GM18861 (cell line): ENCODE measurements at regions not wholly inside any gene's neighbourhood (a gene's known extent, or its start where the extent isn't known, plus 50 kb on each side); places are given as distances from the start of the nearest gene placed in this dataset.

ENCODE experiments used
- ATAC-seq: cut with Tn5 transposase; IDR thresholded peaks from one replicate; pipeline ENCODE4 v1.9.1; 2021; ENCODE audit not compliant: unreplicated experiment

DNA sequence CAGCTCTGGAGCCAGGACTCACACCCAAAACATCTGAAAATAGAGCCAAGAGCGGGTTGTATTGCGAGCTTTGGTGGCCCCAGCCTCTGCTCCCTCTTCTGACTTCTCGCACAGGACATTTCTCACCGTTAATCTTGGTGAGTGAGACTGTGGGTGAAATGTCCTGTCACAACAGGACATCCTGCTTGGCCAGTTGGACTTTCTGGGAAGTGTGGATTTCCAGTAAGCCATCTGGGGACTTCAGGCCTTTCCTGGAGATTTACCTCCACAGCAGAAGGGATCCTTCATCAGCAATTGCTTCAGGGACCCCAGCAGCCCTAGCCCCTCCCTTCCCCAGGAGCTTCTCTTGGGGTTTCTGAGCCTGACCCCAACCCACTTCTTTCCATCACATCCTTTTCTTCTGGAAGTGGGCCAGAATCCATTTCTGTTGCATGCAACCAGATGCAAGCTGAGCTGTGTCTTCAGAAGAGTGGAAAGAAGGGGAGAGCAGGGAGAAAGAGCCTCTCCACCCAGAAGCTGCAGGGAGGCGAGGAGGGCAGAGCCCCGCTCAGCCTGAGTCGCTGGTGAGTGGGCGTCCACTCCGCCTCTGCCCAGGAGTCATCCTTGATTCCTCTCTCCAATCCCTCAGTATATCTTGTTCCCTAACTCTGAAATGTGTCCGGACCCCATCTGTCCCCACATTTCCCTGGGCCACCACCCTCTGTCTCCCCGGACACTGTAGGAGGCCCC, 50.3 kb upstream of the GADD45G start:
- ATAC-seq: no peak

DNA sequence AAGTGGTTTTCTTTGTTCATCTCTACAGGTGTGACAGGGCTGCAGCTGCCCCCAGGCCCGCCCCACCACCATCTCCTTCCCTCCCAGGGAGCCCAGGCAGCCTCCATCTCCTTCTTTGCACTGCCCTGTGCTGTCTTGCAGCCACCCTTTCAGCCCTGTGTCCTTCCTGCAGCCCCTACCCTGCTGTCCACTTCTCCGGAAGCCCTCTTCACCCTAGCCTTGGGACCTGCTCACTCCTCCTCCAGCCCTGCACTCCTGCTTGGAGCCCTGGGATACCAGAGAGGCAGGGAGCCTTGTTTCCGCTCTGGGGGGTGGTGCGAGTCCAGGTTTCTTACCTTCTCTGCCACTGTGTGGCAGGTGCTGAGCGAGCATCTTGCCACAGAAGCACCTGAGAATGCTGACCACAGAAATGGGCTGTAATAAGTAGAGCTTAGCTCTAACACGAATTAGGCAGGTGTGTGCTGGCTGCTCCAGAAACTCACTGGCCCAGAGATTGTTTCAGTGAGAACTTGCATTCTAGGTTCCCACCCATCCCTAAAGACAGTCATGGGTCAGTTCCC, 51.3 kb upstream of the GADD45G start:
- no peak for ATAC-seq

DNA sequence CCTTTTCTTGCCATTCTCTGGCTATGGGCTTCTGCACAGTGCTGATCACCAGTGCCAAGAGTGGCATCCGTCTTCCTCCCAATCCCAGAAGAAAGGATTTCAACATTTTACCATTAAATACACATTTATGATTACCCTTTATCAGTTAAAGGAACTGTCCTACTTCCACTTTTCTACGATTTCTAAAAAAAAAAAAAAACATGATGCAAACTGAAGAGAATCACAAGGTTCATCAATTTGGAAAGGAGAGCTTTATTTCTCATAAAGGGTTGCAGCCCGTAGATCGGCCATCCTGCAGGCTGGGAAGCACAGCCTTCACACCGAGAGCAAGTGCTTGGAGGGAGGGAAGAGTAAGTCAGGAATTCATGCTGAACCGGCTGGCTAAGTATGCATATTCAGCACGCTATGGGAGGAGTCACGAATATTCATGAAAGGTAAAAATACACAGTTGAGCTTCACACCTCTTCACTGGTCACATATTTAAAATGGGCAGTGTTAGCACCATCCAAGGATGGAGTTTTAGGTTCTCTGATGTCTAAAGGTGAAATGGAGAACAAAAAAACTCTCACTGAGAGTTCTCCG, 52.5 kb upstream of the SEMA4D start:
- ATAC-seq: no peak

DNA sequence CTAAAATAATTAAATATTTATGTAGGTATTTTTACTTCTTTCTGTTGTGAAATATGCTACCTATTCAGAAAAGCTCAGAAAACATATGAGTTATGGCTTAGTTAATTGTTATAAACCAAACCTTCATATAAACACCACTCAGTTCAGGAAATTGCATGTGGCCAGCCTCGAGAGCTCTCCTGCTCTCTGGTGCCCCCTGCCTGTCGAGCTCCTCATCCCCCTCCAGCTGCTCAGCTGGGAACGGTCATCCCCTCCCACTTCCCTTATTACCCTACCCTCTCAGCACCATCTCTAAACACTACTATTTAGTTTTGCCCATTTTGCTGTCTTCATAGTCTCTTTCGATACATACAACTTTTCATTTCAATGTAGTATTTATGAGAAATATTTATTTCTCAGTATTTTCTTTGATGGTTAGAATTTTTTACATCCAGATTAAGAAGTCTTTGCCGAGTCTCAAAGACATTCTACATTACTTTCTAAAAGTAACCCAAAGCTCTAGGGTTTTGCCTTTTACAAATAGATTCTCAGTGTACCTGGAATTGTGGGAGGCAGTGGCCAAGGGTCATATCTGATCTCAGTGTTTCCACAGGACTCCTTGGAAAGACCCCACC, 51.2 kb upstream of the SEMA4D start:
- peak; percentile 80 for ATAC-seq

DNA sequence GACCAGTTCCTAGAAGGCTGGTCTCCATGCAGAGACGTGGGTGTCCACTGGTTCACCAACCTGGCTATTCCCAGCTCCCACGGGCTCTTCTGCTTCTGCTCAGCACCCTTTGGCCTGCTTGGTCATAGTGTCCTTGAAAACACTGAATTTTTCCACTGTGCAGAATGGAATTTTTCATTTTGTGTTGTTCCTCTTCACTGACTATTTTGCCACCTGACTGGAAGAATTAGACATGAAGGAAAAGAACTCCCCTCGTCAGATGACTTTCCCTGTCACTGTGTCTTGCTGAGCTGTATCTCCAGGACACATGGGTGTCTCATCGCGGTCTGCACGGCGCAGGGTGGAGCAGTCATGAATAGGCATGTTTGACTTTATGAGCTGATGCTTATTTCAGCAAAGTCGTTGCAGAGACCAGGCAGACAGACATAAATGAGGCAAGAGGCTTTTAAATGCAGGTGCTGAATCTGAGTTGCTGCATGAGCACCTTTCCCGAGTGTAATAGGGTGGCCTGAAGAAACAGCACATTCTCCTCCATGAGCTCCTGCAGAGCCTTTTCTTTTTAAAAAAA, 50.2 kb upstream of the SEMA4D start:
- no peak for ATAC-seq
